ENCODE measurements at regions not wholly inside any gene's neighbourhood (a gene's known extent, or its start where the extent isn't known, plus 50 kb on each side); places are given as distances from the start of the nearest gene placed in this dataset.

GRCh38 chrX:68931345-68931744 lies 102.5 kb downstream of the EFNB1 start:
- Histone ChIP-seq H3K4ac (ENCODE audit: low read depth in 1 of 2, low read length in 2 of 2) (no peak overlapping the region), H2BK120ac (ENCODE audit: low read depth, low read length) (no peak overlapping the region), H3K9me3 (ENCODE audit: control insufficient read depth, low read length) (no peaks in the 10 kb centered on the region), H3K4me1 (ENCODE audit: control insufficient read depth, insufficient read depth, low read depth, low read length) (peaks cover 6% of the 10 kb centered on the region), H3K4me3 (ENCODE audit: insufficient read depth in 1 of 2, low read depth in 1 of 2, low read length in 2 of 2) (no peak overlapping the region), H3K9ac (ENCODE audit: low read length) (no peak overlapping the region), H2AFZ (ENCODE audit: low read depth, low read length) (no peak overlapping the region), H4K91ac (ENCODE audit: low read length) (no peak overlapping the region), H3K27ac (ENCODE audit: low read length, poor library complexity, severe bottlenecking) (no peak overlapping the region), H2BK15ac (ENCODE audit: low read depth, poor library complexity, severe bottlenecking) (no peak overlapping the region), H3K79me1 (replicated peaks; ENCODE audit: low read length, poor library complexity, severe bottlenecking) (no peaks in the 10 kb centered on the region), H3K36me3 (ENCODE audit: control insufficient read depth in 1 of 2, insufficient read depth in 2 of 2, low read depth in 1 of 2, low read length in 2 of 2) (no peaks in the 10 kb centered on the region), H2BK5ac (ENCODE audit: low read depth, low read length, poor library complexity, severe bottlenecking) (no peak overlapping the region), H2BK12ac (ENCODE audit: low read length in 2 of 2) (no peak overlapping the region), H4K8ac (ENCODE audit: low read length) (no peak overlapping the region), H3K23ac (ENCODE audit: low read length in 2 of 2) (no peak overlapping the region), H3K4me2 (ENCODE audit: low read length, poor library complexity, severe bottlenecking) (no peak overlapping the region), H3K27me3 (ENCODE audit: control insufficient read depth in 1 of 2, insufficient read depth in 1 of 2, low read length in 2 of 2) (peaks cover 0 to 34% of the 10 kb centered on the region in 2 experiments), H3K14ac (ENCODE audit: low read length in 2 of 2) (no peak overlapping the region), H2AK5ac (ENCODE audit: low read length, severe bottlenecking) (no peak overlapping the region), H3K18ac (ENCODE audit: low read depth in 1 of 2, low read length in 2 of 2) (peak overlapping the region in 1 of 2 experiments; percentile 24)
- WGBS = 91% methylated on average over 4 of the region's 4 CpGs
- DNase-seq = no peak

- Histone ChIP-seq H3K4me2 (ENCODE audit: low read length, poor library complexity, severe bottlenecking) (no peak overlapping the region), H2AFZ (ENCODE audit: low read depth, low read length) (no peak overlapping the region), H2BK15ac (ENCODE audit: low read depth, poor library complexity, severe bottlenecking) (no peak overlapping the region), H3K27me3 (ENCODE audit: control insufficient read depth in 1 of 2, insufficient read depth in 1 of 2, low read length in 2 of 2) (peaks cover 0 to 37% of the 10 kb centered on the region in 2 experiments), H3K9me3 (ENCODE audit: control insufficient read depth, low read length) (no peaks in the 10 kb centered on the region), H4K91ac (ENCODE audit: low read length) (no peak overlapping the region), H3K27ac (ENCODE audit: low read length, poor library complexity, severe bottlenecking) (no peak overlapping the region), H2BK12ac (ENCODE audit: low read length in 2 of 2) (peak overlapping the region in 1 of 2 experiments; percentile 15), H3K9ac (ENCODE audit: low read length) (no peak overlapping the region), H3K4ac (ENCODE audit: low read depth in 1 of 2, low read length in 2 of 2) (no peak overlapping the region), H2AK5ac (ENCODE audit: low read length, severe bottlenecking) (no peak overlapping the region), H3K4me3 (ENCODE audit: insufficient read depth in 1 of 2, low read depth in 1 of 2, low read length in 2 of 2) (no peak overlapping the region), H2BK5ac (ENCODE audit: low read depth, low read length, poor library complexity, severe bottlenecking) (no peak overlapping the region), H4K8ac (ENCODE audit: low read length) (no peak overlapping the region), H3K79me1 (replicated peaks; ENCODE audit: low read length, poor library complexity, severe bottlenecking) (no peaks in the 10 kb centered on the region), H3K23ac (ENCODE audit: low read length in 2 of 2) (no peak overlapping the region), H3K14ac (ENCODE audit: low read length in 2 of 2) (no peak overlapping the region), H3K36me3 (ENCODE audit: control insufficient read depth in 1 of 2, insufficient read depth in 2 of 2, low read depth in 1 of 2, low read length in 2 of 2) (no peaks in the 10 kb centered on the region), H2BK120ac (ENCODE audit: low read depth, low read length) (no peak overlapping the region), H3K4me1 (ENCODE audit: control insufficient read depth, insufficient read depth, low read depth, low read length) (peaks cover 6% of the 10 kb centered on the region), H3K18ac (ENCODE audit: low read depth in 1 of 2, low read length in 2 of 2) (no peak overlapping the region)
- no peak for DNase-seq
- WGBS = 68% methylated on average over 4 of the region's 5 CpGs
Observed at GRCh38 chrX:68930542-68931317, 101.9 kb downstream of the EFNB1 start.

DNA sequence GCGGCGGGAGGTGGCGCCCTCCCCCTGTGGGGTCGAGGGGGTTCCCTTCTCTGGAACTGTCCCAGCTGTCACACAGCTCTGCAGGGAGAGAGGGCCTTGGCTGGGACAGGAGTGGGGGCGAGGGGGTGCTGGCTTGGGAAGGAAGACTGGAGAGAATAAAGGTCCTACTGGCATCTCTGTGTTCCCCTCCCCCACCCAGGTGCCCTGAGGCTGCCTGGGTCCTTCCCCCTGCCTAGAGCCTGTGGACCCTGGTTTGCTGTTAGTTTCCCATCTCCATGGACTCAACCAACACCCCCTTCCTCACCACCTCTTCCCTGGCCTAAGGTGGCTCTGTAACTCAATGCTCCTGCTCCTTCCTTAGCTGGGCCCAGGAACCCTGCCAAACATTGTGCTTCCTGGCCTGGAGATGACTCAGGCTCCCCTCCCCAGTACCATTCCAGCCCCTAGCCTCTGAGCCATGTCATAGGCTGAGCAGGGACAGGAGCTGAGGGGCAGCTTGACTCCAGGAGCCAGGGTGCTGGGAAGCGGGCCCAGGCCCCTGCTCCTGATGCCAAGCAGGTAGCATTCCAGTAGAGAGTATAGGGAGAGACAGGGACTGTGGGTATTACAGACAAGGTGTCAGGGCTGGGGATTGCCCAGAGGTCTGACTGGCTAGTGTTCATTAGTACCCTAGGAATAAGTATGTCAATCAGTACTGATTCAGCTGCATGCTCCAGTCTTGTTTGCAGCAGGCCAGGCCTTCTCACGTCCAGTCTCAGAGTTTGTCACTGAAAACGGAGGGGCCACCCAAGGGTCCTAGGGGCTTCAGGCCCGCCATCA lies 100.7 kb downstream of the EFNB1 start:
- no peak overlapping the region for H2AK5ac ChIP-seq (ENCODE audit: low read length, severe bottlenecking)
- H3K27ac ChIP-seq (ENCODE audit: low read length, poor library complexity, severe bottlenecking) = no peak overlapping the region
- no peak overlapping the region for H4K8ac ChIP-seq (ENCODE audit: low read length)
- no peak overlapping the region for H3K4me3 ChIP-seq (ENCODE audit: insufficient read depth in 1 of 2, low read depth in 1 of 2, low read length in 2 of 2)
- peaks cover 6% of the 10 kb centered on the region for H3K4me1 ChIP-seq (ENCODE audit: control insufficient read depth, insufficient read depth, low read depth, low read length)
- H3K14ac ChIP-seq (ENCODE audit: low read length in 2 of 2) = no peak overlapping the region
- no peak overlapping the region for H3K23ac ChIP-seq (ENCODE audit: low read length in 2 of 2)
- WGBS = 72% methylated on average over 8 of the region's 9 CpGs
- H3K36me3 ChIP-seq (ENCODE audit: control insufficient read depth in 1 of 2, insufficient read depth in 2 of 2, low read depth in 1 of 2, low read length in 2 of 2) = no peaks in the 10 kb centered on the region
- no peak overlapping the region for H2BK120ac ChIP-seq (ENCODE audit: low read depth, low read length)
- no peak overlapping the region for H3K4ac ChIP-seq (ENCODE audit: low read depth in 1 of 2, low read length in 2 of 2)
- peak overlapping the region in 1 of 2 experiments; percentile 34 for H3K18ac ChIP-seq (ENCODE audit: low read depth in 1 of 2, low read length in 2 of 2)
- peaks cover 0 to 35% of the 10 kb centered on the region in 2 experiments for H3K27me3 ChIP-seq (ENCODE audit: control insufficient read depth in 1 of 2, insufficient read depth in 1 of 2, low read length in 2 of 2)
- H3K4me2 ChIP-seq (ENCODE audit: low read length, poor library complexity, severe bottlenecking) = no peak overlapping the region
- no peak overlapping the region for H2BK12ac ChIP-seq (ENCODE audit: low read length in 2 of 2)
- no peak overlapping the region for H3K9ac ChIP-seq (ENCODE audit: low read length)
- no peak overlapping the region for H2AFZ ChIP-seq (ENCODE audit: low read depth, low read length)
- H3K79me1 ChIP-seq (replicated peaks; ENCODE audit: low read length, poor library complexity, severe bottlenecking) = no peaks in the 10 kb centered on the region
- no peaks in the 10 kb centered on the region for H3K9me3 ChIP-seq (ENCODE audit: control insufficient read depth, low read length)
- no peak overlapping the region for H2BK5ac ChIP-seq (ENCODE audit: low read depth, low read length, poor library complexity, severe bottlenecking)
- H2BK15ac ChIP-seq (ENCODE audit: low read depth, poor library complexity, severe bottlenecking) = no peak overlapping the region
- H4K91ac ChIP-seq (ENCODE audit: low read length) = no peak overlapping the region
- peak; percentile 62 for DNase-seq

- H2BK120ac ChIP-seq (ENCODE audit: low read depth, low read length) = no peak overlapping the region
- H2AFZ ChIP-seq (ENCODE audit: low read depth, low read length) = no peak overlapping the region
- 97% methylated on average over 7 of the region's 7 CpGs for WGBS
- no peak for DNase-seq
- no peak overlapping the region for H3K9ac ChIP-seq (ENCODE audit: low read length)
- no peaks in the 10 kb centered on the region for H3K9me3 ChIP-seq (ENCODE audit: control insufficient read depth, low read length)
- no peaks in the 10 kb centered on the region for H3K79me1 ChIP-seq (replicated peaks; ENCODE audit: low read length, poor library complexity, severe bottlenecking)
- H3K4me3 ChIP-seq (ENCODE audit: insufficient read depth in 1 of 2, low read depth in 1 of 2, low read length in 2 of 2) = no peak overlapping the region
- H2BK15ac ChIP-seq (ENCODE audit: low read depth, poor library complexity, severe bottlenecking) = no peak overlapping the region
- no peaks in the 10 kb centered on the region for H3K36me3 ChIP-seq (ENCODE audit: control insufficient read depth in 1 of 2, insufficient read depth in 2 of 2, low read depth in 1 of 2, low read length in 2 of 2)
- H2BK12ac ChIP-seq (ENCODE audit: low read length in 2 of 2) = no peak overlapping the region
- H2AK5ac ChIP-seq (ENCODE audit: low read length, severe bottlenecking) = no peak overlapping the region
- H3K14ac ChIP-seq (ENCODE audit: low read length in 2 of 2) = no peak overlapping the region
- H3K27ac ChIP-seq (ENCODE audit: low read length, poor library complexity, severe bottlenecking) = no peak overlapping the region
- H3K4me1 ChIP-seq (ENCODE audit: control insufficient read depth, insufficient read depth, low read depth, low read length) = peaks cover 6% of the 10 kb centered on the region
- peaks cover 0 to 46% of the 10 kb centered on the region in 2 experiments for H3K27me3 ChIP-seq (ENCODE audit: control insufficient read depth in 1 of 2, insufficient read depth in 1 of 2, low read length in 2 of 2)
- H3K23ac ChIP-seq (ENCODE audit: low read length in 2 of 2) = no peak overlapping the region
- no peak overlapping the region for H4K8ac ChIP-seq (ENCODE audit: low read length)
- no peak overlapping the region for H4K91ac ChIP-seq (ENCODE audit: low read length)
- no peak overlapping the region for H3K4ac ChIP-seq (ENCODE audit: low read depth in 1 of 2, low read length in 2 of 2)
- H3K18ac ChIP-seq (ENCODE audit: low read depth in 1 of 2, low read length in 2 of 2) = no peak overlapping the region
- no peak overlapping the region for H2BK5ac ChIP-seq (ENCODE audit: low read depth, low read length, poor library complexity, severe bottlenecking)
- H3K4me2 ChIP-seq (ENCODE audit: low read length, poor library complexity, severe bottlenecking) = no peak overlapping the region
Observed at GRCh38 chrX:68928401-68928800, 99.6 kb downstream of the EFNB1 start.
